ENCODE measurements at regions not wholly inside any gene's neighbourhood (a gene's known extent, or its start where the extent isn't known, plus 50 kb on each side); places are given as distances from the start of the nearest gene placed in this dataset.

- DNase-seq = peak; percentile 0
Measured at GRCh38 chr18:38966841-38967240, 1401.2 kb upstream of the CELF4 start.

DNA sequence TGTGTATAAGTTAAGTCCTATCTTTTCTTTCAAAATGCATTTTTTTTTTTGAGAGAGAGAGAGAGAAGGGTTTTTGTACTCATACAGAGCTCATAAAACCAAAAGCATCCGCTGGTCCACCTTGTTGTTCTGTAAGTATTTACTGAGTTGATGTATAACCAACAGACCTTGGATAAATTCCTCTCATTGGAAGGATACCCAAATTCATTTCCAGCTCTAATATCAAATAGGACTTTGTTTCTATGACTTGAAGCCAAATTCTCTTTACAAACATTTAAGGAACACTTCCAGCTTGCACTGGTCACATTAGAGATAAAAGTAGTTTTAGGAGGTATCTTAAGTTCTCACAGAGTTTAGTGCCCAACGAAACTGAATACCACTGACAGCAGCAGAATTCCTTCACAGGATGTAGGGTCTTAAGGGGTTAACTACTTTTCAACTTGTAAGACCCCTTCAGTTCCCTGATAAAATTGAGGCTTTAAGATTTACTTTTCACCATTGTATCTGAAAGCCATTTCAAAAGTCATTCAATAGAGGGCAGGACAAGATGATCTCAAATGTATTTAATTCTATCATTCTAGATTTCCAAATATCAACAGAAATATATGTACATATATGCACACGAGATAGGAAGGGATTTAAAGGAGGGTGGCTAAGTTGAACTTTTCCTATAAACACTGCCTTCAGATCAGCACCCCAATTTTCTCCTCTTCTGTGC is 1398.5 kb upstream of the CELF4 start:
- no peak for DNase-seq

- DNase-seq = no peak
Measured at GRCh38 chr18:38961880-38962279, 1396.3 kb upstream of the CELF4 start.

- DNase-seq = no peak
Measured at GRCh38 chr18:38957736-38958135, 1392.1 kb upstream of the CELF4 start.

DNA sequence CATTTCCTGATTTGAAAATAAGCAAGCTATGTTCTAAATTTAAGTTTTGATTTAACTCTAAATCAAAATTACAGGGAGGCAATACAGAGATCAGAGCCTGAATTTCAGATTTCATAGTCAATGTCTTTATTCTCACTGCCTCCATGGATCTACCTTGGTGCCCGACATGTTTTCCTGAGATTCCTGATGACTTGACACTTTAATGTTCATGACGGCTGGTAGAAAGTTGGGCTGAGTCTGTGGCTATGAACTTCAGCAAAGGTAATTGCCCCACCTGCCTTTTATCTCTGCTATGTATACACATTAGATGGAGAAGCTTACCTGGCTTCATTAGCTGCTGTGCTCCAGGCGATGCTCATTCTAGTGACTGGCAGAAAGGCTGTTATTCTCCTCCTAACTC is 1390.5 kb upstream of the CELF4 start:
- DNase-seq = no peak

DNA sequence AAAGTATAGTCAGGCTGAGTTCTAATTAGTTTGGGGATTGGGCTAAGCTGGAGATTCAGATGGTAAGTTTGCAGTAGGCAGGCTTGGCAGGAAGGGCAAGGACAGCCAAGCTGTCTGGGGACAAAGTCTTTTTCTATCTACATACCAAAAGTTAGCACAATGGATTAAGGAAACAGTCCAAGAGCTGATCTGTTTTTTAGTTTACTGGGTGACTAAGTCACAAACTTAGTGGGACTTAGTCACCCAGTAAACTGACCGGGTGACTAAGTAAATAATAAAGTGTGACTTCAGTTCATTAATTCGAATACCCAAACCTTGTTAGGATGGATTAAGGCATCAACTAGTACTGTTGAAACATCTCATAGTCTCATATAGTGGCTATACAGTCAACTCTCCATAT is 1386.0 kb upstream of the CELF4 start:
- no peak for DNase-seq

DNA sequence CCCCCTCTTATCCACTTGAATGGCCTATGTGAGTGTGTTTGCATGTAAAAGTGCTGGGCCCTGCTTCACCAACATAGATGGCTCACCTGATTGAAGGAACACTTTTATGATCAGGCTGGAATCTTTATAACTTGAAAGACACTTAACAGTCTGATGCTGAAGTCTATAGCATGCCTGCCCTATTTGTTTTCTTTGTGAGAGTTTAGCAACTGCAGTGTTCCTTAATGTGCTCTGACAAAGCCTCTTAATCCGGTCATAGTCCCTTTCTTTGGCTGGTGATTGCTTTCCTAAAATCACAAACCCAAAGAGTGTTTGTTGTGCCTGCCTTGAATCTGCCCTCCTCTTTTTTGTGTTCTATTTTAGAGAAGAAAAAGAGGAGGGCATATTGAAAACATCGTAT is 1382.8 kb upstream of the CELF4 start:
- DNase-seq = no peak

- no peak for DNase-seq
Measured at GRCh38 chr18:38944446-38945024, 1378.9 kb upstream of the CELF4 start.

DNA sequence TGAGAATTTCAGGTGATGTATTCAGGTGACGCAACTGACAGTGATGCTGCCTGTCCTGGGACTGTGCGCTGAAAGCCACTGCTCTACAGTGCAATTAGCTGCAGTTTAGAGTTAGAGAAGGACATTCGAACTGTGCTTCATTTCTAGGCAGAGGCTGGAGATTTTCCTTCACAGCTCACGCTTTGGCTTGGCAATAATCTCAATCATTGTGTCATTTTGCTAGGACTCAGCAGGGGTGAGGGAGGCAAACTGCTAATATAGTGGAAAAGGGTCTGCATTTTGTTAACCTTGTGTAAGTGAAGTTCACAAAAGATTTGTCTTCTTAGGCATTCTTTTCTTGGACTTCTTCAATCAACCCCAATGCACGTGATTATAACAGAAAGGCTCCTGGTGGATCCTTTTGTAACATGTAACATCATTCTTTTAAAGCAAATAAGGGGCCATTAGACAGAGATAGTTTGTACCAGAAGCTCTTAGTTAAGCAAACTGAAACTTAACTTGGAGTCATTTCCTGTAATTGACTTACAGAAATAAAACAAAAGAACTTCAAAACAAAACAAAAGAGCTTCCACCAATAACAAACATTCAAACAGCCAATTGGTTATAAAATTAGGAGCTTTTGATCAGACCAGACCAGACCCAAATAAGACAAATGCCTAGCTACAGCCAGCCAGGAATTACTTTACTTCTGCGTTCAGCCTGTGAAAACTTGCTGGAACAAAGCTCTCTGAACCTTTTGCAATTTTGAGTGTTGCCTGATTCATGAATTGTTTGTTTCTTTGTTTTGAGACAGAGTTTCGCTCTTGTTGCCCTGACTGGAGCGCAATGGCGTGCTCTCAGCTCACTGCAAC is 1376.3 kb upstream of the CELF4 start:
- no peak for DNase-seq

DNA sequence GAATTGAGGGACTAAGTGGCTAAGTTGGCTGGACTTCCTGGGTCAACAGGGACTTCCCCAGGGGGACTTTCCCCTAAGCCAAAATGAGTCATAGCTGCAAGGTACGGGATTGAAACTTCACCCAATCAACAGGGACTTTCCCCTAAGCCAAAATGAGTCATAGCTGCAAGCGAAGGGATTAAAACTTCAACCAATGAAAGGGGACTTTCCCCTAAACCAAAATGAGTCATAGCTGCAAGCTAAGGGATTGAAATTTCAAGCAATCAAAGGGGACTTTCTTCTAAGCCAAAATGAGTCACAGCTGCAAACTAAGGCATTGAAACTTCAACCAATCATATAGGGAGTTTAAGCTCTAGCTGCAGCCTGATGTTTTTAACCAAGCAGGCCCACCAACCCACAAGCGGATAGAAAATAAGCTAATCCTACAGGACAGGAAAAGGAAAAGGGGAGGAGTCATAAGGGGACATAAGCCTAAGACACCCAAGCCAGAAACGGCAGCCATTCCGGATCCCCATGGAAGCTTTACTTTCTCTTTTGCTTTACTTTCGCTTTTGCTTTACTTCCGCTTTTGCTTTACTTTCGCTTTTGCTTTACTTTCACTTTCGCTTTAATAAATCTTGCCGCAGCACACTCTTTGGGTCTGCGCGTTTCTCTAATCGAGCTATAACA is 1375.4 kb upstream of the CELF4 start:
- DNase-seq = peak; percentile 64

DNA sequence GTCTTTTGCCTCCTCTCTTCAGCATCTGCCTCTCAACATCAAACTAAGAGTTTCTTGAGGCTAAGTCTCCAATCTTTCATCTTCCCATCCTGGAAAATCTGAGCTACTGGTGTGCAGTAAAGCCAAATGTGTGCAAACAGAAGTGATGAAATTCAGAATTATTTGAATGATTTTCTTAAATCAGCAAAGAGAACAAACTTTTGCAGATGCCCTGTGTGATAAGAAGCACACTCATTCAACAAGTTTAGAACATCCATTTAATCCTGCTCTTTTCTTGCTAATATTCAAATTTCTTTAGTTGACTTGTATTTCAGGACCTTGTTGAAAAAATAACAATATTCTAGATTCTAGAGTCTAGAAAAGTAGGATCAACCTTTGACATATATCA is 1374.9 kb upstream of the CELF4 start:
- DNase-seq = no peak

GRCh38 chr18:38933910-38934510 is 1368.4 kb upstream of the CELF4 start:
- no peak for DNase-seq

DNA sequence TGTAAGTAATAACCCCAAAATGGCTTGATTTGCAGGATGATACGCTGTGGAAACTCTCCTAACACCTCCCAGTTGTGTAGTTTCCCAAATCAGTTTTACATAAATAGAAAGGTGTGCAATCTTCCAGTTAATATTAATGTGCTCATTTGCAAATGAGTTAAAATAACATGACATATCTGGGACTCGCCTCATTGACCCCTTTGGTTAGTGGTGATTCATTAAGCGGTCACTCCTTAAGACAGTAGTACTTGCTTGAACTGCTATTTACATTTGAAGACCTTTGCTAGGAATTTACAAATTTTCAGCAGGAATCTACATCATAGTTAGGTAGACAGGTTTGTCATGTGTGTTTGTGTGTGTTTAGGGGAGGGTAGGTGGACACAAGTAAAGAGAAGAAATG is 1367.7 kb upstream of the CELF4 start:
- DNase-seq = no peak

DNA sequence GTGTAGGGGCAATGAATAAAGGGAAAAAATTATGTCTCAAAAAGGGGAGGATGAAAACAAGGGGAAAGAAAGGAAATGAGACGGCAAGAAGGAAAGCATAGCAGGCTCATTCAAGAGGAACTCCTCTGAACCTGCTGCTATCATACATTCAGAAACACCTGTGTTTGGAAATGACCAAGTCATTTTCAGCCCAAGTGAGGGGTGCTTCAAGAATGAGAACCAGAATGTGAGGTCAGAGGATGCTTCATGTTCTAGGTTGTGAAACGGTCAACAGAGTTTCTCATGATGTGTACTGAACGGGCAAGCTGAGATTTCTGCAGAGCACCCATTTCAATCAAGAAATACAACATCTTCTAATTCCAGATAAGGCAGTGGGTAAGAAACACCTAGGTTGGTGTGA is 1367.2 kb upstream of the CELF4 start:
- DNase-seq = no peak

DNA sequence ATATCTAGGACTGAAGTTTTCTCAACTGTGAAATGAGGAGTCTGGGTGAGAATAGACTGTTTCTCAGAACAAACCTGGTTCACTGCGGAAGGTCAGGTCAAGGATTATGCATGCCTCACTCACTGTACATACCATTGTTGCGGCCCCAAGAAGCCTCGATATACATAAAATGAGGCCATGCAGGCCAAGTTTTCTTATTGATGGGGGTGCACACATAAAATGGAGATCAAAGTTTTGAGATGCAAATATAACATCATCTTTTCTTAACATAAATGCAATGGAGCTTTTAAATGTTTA is 1366.1 kb upstream of the CELF4 start:
- DNase-seq = no peak

DNA sequence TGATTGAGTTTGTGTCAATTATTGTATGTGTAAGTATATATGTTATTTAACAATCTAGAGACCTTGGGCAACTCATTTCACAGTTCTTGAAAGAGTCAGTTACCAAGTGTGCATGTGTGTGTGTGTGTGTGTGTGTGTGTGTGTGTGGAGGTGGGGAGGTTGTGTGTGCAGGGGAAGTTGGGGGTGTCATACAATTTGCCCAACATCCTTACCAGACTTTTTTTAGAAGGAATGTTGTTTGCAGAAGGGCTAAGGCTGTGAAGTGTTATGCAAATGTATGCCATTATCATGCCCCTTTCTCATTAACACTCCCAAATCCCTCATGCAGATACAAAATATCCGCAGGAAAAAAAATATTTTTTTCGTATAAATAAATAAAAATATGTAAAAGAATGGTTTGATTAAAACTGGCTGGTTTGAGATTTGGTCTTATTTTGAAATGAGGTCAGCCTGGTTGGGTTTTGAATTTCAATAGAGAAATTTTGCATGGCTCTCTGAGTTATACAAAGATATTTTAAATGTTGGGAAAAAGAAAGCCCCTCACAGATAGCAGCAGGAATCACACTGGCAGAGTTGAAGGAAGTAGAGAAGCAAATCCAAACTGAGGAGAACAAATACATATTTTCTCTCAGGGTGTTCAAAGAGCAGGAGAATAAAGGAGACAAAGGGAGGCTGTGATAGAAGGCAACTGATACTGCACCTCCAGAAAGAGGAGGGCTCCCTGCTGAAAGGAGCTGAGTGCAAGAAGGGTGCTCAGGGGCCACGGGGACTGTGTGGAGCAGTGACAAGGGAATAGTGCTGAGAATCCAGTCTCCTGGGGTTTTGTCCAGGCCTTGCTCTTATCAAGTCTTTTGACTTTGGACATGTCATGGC is 1365.5 kb upstream of the CELF4 start:
- DNase-seq = no peak

DNA sequence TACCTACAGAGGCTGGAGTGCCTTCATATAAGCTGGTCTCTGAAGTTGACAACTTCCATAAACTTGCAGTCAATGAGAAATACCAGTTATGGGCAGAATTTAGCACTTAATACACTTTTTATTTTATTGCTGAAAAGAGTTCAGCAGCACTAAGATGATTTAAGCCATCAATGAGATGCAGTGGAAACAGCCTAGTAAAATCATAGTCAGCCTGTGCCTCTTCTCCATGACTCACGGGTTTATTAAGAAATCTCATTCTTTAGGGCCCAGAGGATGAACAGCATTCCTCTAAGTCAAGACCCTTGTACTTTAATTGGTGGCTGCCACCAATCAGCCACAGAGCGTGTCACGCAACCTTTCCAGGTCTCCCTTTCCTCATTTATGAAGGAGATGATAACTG is 1357.9 kb upstream of the CELF4 start:
- DNase-seq = no peak

DNA sequence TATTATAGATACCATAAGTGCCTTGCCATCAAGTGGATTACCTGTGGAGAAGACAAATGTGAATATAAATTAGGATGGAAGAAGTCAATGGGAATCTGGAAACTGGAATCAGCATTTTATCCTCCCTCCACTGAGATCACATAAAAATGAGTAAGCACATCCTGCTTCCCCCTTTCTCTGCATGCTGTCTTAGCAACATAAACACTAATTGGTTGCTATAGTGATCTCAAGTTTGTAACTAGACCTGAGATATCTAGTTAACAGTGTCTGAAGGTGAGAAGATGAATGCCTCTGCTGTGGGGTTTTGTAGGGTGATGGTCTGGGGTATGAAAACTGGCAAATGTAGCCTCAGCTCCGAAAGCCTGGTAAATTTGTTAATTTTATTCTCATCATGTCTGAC is 1357.5 kb upstream of the CELF4 start:
- DNase-seq = no peak

DNA sequence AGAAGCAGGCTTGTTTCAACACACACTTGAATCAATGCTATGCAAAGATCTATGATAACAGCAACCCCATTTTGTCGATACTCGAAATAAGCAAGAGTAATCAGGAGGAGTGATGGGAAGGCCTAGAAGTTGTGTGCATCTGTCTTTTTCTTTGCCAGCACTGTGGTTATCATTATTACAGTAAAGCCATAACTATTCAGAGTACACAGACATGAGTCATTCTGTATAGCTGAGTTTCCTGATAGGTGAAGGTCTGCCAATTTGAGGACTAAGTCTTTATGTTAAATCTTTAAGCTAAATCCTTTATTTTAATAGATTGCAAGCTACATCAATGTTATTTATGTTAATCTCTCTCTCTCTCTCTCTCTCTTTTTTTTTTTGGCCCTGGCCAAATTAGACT is 1344.4 kb upstream of the CELF4 start:
- DNase-seq = peak; percentile 8

DNA sequence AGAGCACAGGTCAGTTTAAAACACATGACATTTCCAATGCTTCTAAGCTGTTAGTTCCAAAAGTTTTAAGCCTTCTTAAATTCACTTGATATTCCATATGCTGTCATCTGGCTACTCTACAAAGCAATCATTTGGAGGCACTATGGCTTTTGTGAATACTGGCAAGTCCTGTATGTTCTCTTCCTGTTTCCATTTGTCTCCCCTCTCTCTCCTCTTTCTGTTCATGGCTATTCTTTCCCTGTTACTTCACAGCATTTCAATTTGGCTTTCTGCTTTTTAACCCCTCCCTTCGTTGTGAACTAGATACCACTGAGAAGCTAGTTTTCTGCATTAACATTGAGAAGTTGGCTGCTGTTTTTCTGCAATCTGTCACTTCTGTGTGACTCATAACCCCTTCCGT is 1337.2 kb upstream of the CELF4 start:
- DNase-seq = no peak

GRCh38 chr18:38900445-38900844 is 1334.8 kb upstream of the CELF4 start:
- DNase-seq = no peak

GRCh38 chr18:38900031-38900430 is 1334.4 kb upstream of the CELF4 start:
- no peak for DNase-seq

Data from fibroblast of skin of right quadriceps (primary cell).